GM23338 (cell line): ENCODE measurements at regions not wholly inside any gene's neighbourhood (a gene's known extent, or its start where the extent isn't known, plus 50 kb on each side); places are given as distances from the start of the nearest gene placed in this dataset.

Experiments used
- CREB1 ChIP-seq: fragments of 250-450 bp; sonication (Bioruptor Pico); IDR thresholded peaks from 2 replicates; pipeline ENCODE4 v1.5.0; 2020; ENCODE audit warnings: low read depth, mild to moderate bottlenecking, moderate library complexity
- EZH2 ChIP-seq: fragments of 200-600 bp; sonication (generic); IDR thresholded peaks from one replicate; pipeline ENCODE4 v1.8.0; 2017; ENCODE audit warnings: antibody characterized with exemption, mild to moderate bottlenecking, low read depth; ENCODE audit not compliant: unreplicated experiment
- EZH2phosphoT487 ChIP-seq: fragments of 200-600 bp; sonication (generic); IDR thresholded peaks from one replicate; pipeline ENCODE4 v1.8.1; 2018; ENCODE audit warnings: antibody characterized with exemption; ENCODE audit not compliant: unreplicated experiment
- JUNB ChIP-seq: IDR thresholded peaks from one replicate; pipeline ENCODE4 v1.6.1; 2016; ENCODE audit warnings: antibody characterized with exemption; ENCODE audit not compliant: unreplicated experiment
- NANOG ChIP-seq: IDR thresholded peaks from 2 replicates; pipeline ENCODE4 v1.6.1; 2016; ENCODE audit warnings: antibody characterized with exemption, borderline replicate concordance
- POLR2AphosphoS5 ChIP-seq: IDR thresholded peaks from 2 replicates; pipeline ENCODE4 v1.6.1; 2016; ENCODE audit warnings: antibody characterized with exemption, low read depth
- ZNF331 ChIP-seq: fragments of 250-450 bp; sonication (Bioruptor Pico); IDR thresholded peaks from 2 replicates; pipeline ENCODE4 v1.5.0; 2020; ENCODE audit warnings: low read depth, mild to moderate bottlenecking, moderate library complexity
- TF ChIP-seq, protein P1 (sequence below), 2 experiments: fragments of 200-600 bp in 1 of 2; sonication (generic) in 1 of 2; conservative IDR thresholded peaks; 2 replicates each; pipeline versions ENCODE4 v1.5.1 to v1.6.1; 2016 to 2017; ENCODE audit warnings: antibody characterized with exemption in 2 of 2, low read depth in 2 of 2, mild to moderate bottlenecking in 2 of 2, moderate library complexity in 1 of 2
- TF ChIP-seq, protein P2 (sequence below): IDR thresholded peaks from one replicate; pipeline ENCODE4 v1.6.1; 2018; ENCODE audit warnings: antibody characterized with exemption; ENCODE audit not compliant: unreplicated experiment
- TF ChIP-seq, protein P3 (sequence below): IDR thresholded peaks from 2 replicates; pipeline ENCODE4 v1.6.1; 2016; ENCODE audit warnings: antibody characterized with exemption

DNA sequence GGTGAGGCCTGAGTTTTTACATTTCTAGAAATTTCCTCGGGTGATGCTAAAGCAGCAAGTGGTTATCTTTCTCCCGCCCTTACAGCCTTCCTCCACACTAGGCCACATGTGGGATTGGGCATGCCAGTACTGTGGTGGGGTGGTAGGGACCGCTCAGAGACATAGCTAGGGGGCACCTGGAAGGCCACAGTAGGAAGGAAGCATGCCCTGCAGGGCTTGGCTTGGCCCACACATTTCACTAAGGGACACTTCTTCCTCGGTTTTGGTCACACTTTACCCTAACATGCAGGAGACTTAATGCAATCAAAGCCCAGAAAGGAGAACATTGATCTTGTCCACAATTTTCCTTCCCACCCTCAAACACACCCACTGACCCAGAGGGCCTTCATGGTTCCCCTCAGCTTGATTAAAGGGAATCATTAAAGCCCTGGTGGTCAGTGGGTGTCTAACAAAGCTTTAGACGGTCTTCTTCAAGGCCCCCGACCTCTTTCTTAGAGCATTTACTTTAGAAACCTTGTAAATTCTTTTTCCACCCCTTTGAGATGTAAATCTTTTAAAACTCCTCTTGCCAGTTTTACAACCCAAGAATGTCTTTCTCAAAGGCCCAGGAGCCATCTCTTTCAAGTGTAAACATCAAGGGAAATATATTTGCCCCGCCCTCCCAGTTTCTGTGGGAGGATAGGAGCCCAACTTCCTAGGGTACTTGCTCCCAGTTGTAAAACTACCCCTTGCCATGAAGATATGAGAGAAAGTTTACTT, 246.4 kb upstream of the PTBP2 start:
- no peak for TF ChIP-seq EZH2phosphoT487
- TF ChIP-seq, protein P1, sequence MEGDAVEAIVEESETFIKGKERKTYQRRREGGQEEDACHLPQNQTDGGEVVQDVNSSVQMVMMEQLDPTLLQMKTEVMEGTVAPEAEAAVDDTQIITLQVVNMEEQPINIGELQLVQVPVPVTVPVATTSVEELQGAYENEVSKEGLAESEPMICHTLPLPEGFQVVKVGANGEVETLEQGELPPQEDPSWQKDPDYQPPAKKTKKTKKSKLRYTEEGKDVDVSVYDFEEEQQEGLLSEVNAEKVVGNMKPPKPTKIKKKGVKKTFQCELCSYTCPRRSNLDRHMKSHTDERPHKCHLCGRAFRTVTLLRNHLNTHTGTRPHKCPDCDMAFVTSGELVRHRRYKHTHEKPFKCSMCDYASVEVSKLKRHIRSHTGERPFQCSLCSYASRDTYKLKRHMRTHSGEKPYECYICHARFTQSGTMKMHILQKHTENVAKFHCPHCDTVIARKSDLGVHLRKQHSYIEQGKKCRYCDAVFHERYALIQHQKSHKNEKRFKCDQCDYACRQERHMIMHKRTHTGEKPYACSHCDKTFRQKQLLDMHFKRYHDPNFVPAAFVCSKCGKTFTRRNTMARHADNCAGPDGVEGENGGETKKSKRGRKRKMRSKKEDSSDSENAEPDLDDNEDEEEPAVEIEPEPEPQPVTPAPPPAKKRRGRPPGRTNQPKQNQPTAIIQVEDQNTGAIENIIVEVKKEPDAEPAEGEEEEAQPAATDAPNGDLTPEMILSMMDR (conservative IDR thresholded peaks at IDR 0.05; ENCODE audit: low read depth in 2 of 2) = no peak
- TF ChIP-seq, protein P2, sequence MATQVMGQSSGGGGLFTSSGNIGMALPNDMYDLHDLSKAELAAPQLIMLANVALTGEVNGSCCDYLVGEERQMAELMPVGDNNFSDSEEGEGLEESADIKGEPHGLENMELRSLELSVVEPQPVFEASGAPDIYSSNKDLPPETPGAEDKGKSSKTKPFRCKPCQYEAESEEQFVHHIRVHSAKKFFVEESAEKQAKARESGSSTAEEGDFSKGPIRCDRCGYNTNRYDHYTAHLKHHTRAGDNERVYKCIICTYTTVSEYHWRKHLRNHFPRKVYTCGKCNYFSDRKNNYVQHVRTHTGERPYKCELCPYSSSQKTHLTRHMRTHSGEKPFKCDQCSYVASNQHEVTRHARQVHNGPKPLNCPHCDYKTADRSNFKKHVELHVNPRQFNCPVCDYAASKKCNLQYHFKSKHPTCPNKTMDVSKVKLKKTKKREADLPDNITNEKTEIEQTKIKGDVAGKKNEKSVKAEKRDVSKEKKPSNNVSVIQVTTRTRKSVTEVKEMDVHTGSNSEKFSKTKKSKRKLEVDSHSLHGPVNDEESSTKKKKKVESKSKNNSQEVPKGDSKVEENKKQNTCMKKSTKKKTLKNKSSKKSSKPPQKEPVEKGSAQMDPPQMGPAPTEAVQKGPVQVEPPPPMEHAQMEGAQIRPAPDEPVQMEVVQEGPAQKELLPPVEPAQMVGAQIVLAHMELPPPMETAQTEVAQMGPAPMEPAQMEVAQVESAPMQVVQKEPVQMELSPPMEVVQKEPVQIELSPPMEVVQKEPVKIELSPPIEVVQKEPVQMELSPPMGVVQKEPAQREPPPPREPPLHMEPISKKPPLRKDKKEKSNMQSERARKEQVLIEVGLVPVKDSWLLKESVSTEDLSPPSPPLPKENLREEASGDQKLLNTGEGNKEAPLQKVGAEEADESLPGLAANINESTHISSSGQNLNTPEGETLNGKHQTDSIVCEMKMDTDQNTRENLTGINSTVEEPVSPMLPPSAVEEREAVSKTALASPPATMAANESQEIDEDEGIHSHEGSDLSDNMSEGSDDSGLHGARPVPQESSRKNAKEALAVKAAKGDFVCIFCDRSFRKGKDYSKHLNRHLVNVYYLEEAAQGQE = no peak
- TF ChIP-seq POLR2AphosphoS5 = peak; percentile 62
- TF ChIP-seq CREB1 (CRISPR knock-in tag) = no peak
- TF ChIP-seq EZH2 = peak; percentile 17
- TF ChIP-seq, protein P3, sequence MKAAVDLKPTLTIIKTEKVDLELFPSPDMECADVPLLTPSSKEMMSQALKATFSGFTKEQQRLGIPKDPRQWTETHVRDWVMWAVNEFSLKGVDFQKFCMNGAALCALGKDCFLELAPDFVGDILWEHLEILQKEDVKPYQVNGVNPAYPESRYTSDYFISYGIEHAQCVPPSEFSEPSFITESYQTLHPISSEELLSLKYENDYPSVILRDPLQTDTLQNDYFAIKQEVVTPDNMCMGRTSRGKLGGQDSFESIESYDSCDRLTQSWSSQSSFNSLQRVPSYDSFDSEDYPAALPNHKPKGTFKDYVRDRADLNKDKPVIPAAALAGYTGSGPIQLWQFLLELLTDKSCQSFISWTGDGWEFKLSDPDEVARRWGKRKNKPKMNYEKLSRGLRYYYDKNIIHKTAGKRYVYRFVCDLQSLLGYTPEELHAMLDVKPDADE = no peak
- peak; percentile 75; the same call in 1 of the 2 replicates for TF ChIP-seq NANOG
- no peak for TF ChIP-seq JUNB
- no peak for TF ChIP-seq ZNF331 (CRISPR knock-in tag)
